ENCODE measurements at regions not wholly inside any gene's neighbourhood (a gene's known extent, or its start where the extent isn't known, plus 50 kb on each side); places are given as distances from the start of the nearest gene placed in this dataset.

DNA sequence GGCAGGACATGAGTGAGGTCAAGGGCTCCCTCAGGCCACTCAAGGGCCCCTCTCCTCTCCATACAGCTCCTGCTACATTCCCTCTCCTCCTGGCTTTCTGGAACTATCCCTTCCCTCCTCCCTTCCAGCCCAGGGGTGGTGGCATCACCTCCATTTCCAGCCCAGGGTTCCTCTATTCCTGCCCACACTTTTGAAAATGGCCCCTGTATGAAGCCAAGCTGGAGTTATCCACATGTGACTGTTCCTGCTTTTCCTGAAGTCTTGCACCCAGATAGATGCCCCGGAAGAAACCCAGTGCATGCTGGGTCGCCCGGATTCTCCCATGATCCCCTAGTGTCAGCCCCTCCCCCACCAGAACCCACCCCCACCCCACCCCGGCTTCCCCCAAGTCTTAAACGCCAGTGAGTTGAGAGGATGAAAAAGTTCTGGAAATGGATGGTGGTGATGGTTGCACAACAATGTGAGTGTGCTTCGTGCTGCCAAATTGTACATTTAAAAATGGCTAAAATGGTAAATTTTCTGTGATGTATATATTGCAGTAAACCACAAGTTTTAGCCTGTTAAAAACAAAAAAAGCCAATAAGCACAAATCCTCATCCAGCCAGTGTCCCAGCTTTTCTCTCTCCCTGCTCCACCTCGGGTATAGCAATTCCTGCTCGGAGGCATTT, 136.9 kb downstream of the SCARB1 start:
- no peak for DNase-seq

- DNase-seq, result no peak
Measured at GRCh38 chr12:124725597-124726237, 137.9 kb downstream of the SCARB1 start.

GRCh38 chr12:124725099-124725498, 138.6 kb downstream of the SCARB1 start:
- DNase-seq, result no peak

- no peak for DNase-seq
Measured at GRCh38 chr12:124722878-124723277, 140.8 kb downstream of the SCARB1 start.

DNA sequence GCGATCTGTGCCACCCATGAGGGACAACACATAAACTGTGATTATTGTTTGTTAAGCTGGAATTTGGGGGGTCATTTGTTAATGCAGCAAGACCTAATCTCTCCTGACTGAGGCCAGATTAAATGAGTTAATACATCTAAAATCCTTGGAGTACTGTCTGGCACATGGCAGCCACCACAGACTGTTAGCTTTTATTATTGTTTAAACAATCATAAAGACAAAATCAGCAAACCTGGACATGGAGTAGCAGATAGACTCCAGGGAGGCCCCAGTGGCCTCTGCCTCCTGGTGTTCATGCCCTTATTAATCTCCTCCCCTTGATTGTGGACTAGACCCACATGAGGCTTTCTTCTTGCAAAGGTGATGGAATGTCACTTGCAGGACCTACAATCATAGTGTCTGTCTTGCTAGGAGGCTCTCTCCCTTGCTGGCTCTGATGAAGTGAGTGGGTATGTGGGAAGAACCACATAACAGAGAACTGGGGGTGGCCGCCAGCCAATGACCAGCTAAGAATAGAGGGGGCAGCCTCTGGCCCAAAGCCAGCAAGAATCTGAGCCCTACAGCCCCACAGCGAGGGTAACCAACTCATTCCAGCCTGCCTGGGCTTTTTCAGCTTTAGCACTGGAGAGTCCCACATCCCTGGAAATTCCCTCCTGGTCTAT, 142.0 kb downstream of the SCARB1 start:
- no peak for DNase-seq

DNA sequence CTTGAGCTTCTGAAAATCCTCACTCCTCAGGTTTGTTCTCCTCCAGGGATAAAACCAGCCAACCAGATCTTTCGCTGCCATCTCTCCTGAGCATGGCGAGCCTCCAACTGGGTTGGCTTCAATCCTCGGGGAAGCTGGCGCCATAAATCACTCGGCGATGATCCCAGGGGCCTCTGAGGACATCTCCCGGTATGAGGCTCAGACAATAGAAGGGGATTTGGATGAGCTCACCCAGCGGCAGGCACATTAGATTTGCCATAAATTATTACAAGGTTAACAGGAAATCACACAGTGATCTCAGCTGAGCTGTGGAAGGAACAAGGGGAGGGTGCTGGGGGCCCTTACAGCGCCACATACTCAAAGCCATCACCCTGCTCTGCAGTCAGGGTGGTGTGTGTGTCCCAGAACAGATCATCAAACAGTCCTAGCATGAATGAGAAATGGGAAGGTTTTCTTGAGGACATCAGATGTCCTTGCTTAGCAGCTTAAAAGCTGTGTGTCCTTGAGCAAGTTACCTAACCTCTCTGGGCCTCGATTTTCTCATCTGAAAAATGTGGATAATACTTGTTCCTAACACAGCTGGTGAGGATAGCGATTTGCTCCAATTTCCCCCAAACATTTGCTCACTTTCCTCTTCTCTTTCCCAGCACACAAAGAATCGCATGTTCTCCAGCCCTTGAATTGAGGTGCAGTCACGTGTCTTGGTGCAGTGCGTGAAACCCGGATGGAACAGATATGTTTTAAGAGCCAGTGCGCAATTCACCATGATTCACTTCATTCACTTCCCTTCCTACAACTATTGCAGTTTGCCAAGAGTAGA, 142.8 kb downstream of the SCARB1 start:
- DNase-seq, result no peak

GRCh38 chr12:124720004-124720680, 143.5 kb downstream of the SCARB1 start:
- DNase-seq, result no peak

DNA sequence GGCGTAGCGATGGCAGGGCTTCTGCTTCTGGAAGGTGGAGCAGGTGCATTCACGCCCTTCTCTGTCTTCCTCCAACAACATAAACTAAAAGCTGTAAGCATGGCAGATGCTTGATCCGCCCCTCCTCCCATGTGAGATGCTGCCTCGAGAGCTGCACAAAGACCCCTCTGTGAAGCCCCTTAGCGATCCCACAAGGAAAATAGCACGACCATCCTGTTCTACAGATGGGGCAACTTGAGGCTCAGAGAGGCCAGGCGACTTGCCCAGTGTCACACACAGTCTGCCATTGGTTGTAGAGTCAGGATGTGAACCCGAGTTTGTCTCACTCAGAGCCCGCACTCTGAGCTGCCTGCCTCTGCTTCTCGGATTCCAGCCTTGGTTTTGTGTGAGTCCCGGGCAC, 144.4 kb downstream of the SCARB1 start:
- DNase-seq, result no peak

DNA sequence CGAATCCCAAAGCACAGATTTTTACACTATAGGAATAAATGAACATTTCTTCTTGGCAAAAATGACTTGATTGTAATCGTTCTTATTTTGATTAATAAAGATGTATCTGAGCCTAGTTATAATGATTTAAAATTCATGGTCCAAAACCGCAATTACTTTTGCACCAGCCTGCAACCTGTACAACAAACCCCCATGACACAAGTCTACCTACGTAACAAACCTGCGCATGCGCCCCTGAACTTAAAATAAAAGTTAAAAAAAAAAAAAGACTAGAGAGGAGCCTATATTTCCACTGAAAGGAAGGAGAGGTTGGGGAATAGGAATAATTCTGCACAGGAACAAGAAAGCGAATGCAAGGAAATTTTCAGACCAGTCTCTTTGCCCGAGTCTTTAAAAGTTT, 145.2 kb downstream of the SCARB1 start:
- DNase-seq, result no peak

GRCh38 chr12:124718036-124718435, 145.6 kb downstream of the SCARB1 start:
- DNase-seq, result no peak

DNA sequence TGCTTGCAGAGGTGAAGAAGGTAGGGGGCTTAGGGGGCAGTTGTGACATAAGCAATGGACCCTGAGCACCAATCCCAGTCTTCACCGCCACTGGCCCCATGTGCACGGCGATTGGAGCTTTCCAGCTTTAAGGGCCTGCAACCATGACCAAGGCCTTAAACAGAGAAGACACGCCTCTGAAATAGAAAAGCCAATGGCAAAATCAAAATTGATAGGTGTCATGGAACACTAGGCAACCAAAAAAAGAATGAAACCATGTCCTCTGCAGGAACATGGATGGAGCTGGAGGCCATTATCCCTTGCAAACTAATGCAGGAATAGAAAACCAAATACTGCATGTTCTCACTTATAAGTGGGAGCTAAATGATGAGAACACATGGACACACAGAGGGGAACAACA, 146.3 kb downstream of the SCARB1 start:
- DNase-seq, result no peak

- DNase-seq, result no peak
Measured at GRCh38 chr12:124716208-124717130, 147.2 kb downstream of the SCARB1 start.

DNA sequence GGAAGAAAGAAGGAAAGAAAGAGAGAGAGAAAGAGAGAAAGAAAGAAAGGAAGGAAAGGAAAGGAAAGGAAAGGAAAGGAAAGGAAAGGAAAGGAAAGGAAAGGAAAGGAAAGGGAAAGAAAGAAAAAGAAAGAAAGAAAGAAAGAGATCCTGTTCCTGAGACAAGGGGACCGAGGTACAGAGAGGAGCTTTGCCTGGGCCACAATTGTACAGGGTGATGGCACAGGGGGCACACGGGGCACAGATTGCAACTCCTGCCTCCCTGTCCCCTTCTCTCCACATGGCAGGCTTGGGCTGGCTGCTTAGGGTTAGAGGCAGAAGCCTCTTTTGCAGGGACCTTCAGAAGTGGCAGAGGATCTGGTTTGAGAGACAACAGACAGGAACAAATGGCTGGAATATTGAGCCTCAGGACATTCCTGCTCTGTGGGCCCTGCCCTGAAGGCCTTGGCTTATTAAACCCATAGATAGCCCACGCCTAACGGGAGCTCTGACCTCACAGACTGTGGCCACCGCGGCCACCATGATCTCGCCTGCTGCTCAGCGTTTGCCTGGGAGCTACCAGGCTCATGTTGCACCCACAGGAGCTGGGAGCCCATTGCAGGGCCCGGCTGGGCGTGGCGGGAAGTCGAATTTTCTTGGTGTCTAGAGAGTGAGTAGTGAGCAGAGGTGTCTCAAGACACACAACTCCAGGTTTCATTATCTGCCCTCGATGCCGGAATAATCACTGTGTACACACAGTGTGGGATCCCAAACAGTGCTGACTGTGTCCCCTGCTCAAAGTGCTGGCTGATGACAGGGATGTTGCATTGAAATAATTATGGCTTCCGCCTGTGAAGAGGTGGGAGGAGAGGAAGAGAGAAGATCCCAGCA, 147.9 kb upstream of the NCOR2 start:
- DNase-seq, result no peak

GRCh38 chr12:124713436-124714082, 146.1 kb upstream of the NCOR2 start:
- DNase-seq, result peak; percentile 67 to 69

DNA sequence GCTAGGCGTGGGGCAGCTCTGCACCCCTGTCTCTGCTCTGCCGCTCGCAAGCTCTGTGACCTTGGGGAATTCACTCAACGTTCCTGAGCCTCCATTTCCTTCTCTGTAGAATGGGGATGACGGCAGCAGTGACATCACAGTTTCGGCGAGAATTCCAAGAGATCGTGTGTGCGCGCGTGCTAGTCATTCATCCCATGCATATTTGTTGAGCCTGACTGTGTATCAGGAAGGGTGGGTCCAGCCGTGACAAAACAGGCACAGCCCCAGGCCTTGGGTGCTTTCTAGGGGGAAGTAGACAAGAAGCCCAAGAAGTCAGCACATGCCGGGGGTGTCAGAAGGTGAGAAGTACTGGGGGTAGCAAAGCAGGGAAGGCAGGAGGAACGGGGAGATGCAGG, 145.6 kb upstream of the NCOR2 start:
- no peak for DNase-seq

DNA sequence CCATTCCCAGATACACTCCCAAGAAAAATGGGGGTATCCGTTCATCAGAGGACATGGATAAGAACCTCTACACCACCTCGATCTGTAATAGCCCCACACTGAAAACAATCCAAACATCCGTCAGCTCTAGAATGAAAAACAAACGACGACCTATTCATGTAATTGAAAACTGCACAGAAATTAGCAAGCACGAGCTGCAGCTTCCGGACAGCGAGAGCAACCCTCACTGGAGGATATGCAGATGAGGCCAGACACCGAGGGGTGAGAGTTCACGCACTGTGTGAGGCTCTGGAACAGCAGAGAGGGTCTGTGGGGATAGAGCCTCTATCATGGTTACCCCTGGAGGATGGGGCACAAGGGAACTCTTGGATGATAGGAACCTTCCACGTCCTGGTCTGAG, 143.9 kb upstream of the NCOR2 start:
- no peak for DNase-seq

GRCh38 chr12:124709722-124710687, 142.6 kb upstream of the NCOR2 start:
- no peak for DNase-seq

DNA sequence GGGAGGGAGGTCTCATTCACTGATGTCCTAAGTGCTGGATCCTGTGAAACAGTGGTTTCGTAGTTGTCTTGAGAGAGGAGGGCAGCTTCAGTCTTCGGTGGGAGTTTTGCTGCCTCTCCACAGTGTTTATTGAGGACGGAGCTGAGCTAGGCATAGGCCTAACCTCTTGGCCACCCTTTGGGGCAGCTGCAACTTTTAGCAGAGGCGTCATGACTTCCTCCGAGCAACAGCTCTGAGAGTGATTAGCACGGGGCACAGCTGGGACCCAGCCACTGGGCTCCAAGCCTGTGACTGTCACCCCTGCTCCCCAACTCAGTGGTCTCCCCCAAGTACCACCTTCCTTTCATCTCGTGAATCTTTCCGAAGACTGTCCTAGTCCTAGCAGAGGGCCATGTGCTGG, 139.9 kb upstream of the NCOR2 start:
- DNase-seq, result no peak

- no peak for DNase-seq
Measured at GRCh38 chr12:124706363-124706762, 139.0 kb upstream of the NCOR2 start.

All from stimulated activated CD4-positive, alpha-beta T cell treated with anti-CD3 and anti-CD28 coated beads, Interleukin-2, amount 100 ng/mL, for 24 hours (primary cell).